GM12878 (cell line): ENCODE measurements at regions not wholly inside any gene's neighbourhood (a gene's known extent, or its start where the extent isn't known, plus 50 kb on each side); places are given as distances from the start of the nearest gene placed in this dataset.

ENCODE experiments used
- ATAC-seq: fragments of 200-7000 bp; cut with Tn5 transposase; 3 replicates; pipeline ENCODE4 v1.9.1; 2020; ENCODE audit warnings: mild to moderate bottlenecking, moderate library complexity
- BruUV-seq: library from RNA; stranded (reverse); fragments of 400-500 nt; replicated peaks from 2 replicates; lab custom pipeline; 2021; lab: Mats Ljungman, UMichigan
- CTCF ChIA-PET: fragments of 300-600 bp; sonication (Branson Sonifier 250); formaldehyde crosslinking; extraction: SDS; loops from one replicate; lab custom pipeline; 2021; ENCODE audit warnings: inconsistent platforms; lab: Yijun Ruan, JAX
- POLR2A ChIA-PET: fragments of 350-600 bp; formaldehyde crosslinking; extraction: SDS; loops from one replicate; lab custom pipeline; 2021; ENCODE audit warnings: inconsistent platforms; lab: Charles Lee
- RAD21 ChIA-PET: fragments of 300-600 bp; sonication (Branson Sonifier 250); formaldehyde crosslinking; loops from one replicate; lab custom pipeline; 2023; ENCODE audit warnings: antibody characterized with exemption; ENCODE audit not compliant: unreplicated experiment; lab: Charles Lee
- SMC1A ChIA-PET: fragments of 300-600 bp; sonication (Branson Sonifier 250); formaldehyde crosslinking; loops from one replicate; lab custom pipeline; 2023; ENCODE audit not compliant: unreplicated experiment, uncharacterized antibody; lab: Charles Lee
- DNase-seq: peaks from one replicate; pipeline ENCODE4 v3.0.0-alpha.2; 2011; ENCODE audit warnings: low read depth, low spot score
- FAIRE-seq: peaks from 3 replicates; lab custom pipeline; 2011; peaks lifted over from hg19 to GRCh38; lab: Jason Lieb, UNC
- H2AFZ ChIP-seq: 2 replicates; pipeline ENCODE4 v1.6.0; 2011; ENCODE audit warnings: low read depth, low read length, control low read depth; ENCODE audit not compliant: control insufficient read depth
- H3K27ac ChIP-seq: 2 replicates; pipeline ENCODE4 v1.5.1; 2011; ENCODE audit warnings: control low read depth; ENCODE audit not compliant: control insufficient read depth, insufficient read depth
- H3K27me3 ChIP-seq, 2 experiments: replicated peaks in 1 of 2; 2 replicates each; pipeline versions ENCODE4 v1.6.0 to v1.6.1; 2011; ENCODE audit warnings: low read length in 1 of 2; ENCODE audit not compliant: control insufficient read depth in 2 of 2, insufficient read depth in 2 of 2
- H3K36me3 ChIP-seq, 2 experiments: 2 replicates each; pipeline ENCODE4 v1.5.1; 2011; ENCODE audit warnings: low read length in 1 of 2; ENCODE audit not compliant: control insufficient read depth in 2 of 2, insufficient read depth in 2 of 2
- H3K4me1 ChIP-seq: 2 replicates; pipeline ENCODE4 v1.6.1; 2011; ENCODE audit warnings: mild to moderate bottlenecking, low read length, moderate library complexity, mixed read lengths; ENCODE audit not compliant: control insufficient read depth, insufficient read depth
- H3K4me2 ChIP-seq: 2 replicates; pipeline ENCODE4 v1.6.0; 2011; ENCODE audit warnings: control low read depth; ENCODE audit not compliant: control insufficient read depth, insufficient read depth
- H3K4me3 ChIP-seq: fragments of 200-600 bp; sonication (generic); 2 replicates; pipeline ENCODE4 v1.5.1; 2016
- H3K79me2 ChIP-seq: 2 replicates; pipeline ENCODE4 v1.6.0; 2011; ENCODE audit warnings: low read length; ENCODE audit not compliant: control insufficient read depth, insufficient read depth
- H3K9ac ChIP-seq: 2 replicates; pipeline ENCODE4 v1.8.0; 2011; ENCODE audit warnings: low read length, control low read depth, mixed read lengths; ENCODE audit not compliant: control insufficient read depth, insufficient read depth
- H3K9me3 ChIP-seq: replicated peaks from 3 replicates; pipeline ENCODE4 v1.5.1; 2011; ENCODE audit warnings: mild to moderate bottlenecking, low read length; ENCODE audit not compliant: control insufficient read depth, insufficient read depth
- H4K20me1 ChIP-seq: 2 replicates; pipeline ENCODE4 v1.6.0; 2011; ENCODE audit not compliant: control insufficient read depth, insufficient read depth
- BCL3 ChIP-seq: IDR thresholded peaks from 2 replicates; pipeline ENCODE4 v1.6.1; 2011; ENCODE audit warnings: borderline replicate concordance, low read depth, mild to moderate bottlenecking, moderate library complexity, low read length; ENCODE audit not compliant: insufficient read depth, poor library complexity, severe bottlenecking
- CEBPB ChIP-seq, 2 experiments: fragments of 150-350 bp in 1 of 2; IDR thresholded peaks; 2 replicates each; pipeline ENCODE4 v1.6.1; 2012 to 2014; ENCODE audit warnings: low read depth in 2 of 2, low read length in 2 of 2, borderline replicate concordance in 1 of 2, inconsistent platforms in 1 of 2
- CREB1 ChIP-seq: IDR thresholded peaks from 2 replicates; pipeline ENCODE4 v1.6.1; 2012; ENCODE audit warnings: low read depth, mild to moderate bottlenecking, inconsistent platforms
- ELK1 ChIP-seq: IDR thresholded peaks from 2 replicates; pipeline ENCODE4 v1.6.1; 2012; ENCODE audit warnings: low read depth, low read length, improper control_type of control experiment
- FOS ChIP-seq: IDR thresholded peaks from 3 replicates; pipeline ENCODE4 v1.6.1; 2011; ENCODE audit warnings: borderline replicate concordance; ENCODE audit not compliant: insufficient read length; ENCODE audit errors: extremely low read depth
- KAT2A ChIP-seq: conservative IDR thresholded peaks from 2 replicates; pipeline ENCODE4 v1.6.1; 2011; ENCODE audit warnings: low read depth, low read length; ENCODE audit not compliant: control insufficient read depth
- KLF5 ChIP-seq: fragments of 450-650 bp; IDR thresholded peaks from 2 replicates; pipeline ENCODE4 v1.6.1; 2014; ENCODE audit warnings: mild to moderate bottlenecking; ENCODE audit not compliant: partially characterized antibody
- POLR2AphosphoS5 ChIP-seq: IDR thresholded peaks from 2 replicates; pipeline ENCODE4 v1.6.1; 2011; ENCODE audit warnings: mild to moderate bottlenecking, low read length, inconsistent platforms
- RAD51 ChIP-seq: fragments of 450-650 bp; IDR thresholded peaks from 2 replicates; pipeline ENCODE4 v1.6.1; 2016; ENCODE audit warnings: moderate library complexity, mild to moderate bottlenecking, inconsistent platforms
- ZNF274 ChIP-seq: IDR thresholded peaks from one replicate; pipeline ENCODE4 v1.8.0; 2011; ENCODE audit not compliant: insufficient read length, insufficient read depth
- WGBS: methylation state at CpG from one replicate; pipeline ENCODE4 v1.1.6; 2016; ENCODE audit warnings: low lambda C conversion rate; ENCODE audit not compliant: insufficient replicate concordance, insufficient coverage; ENCODE audit errors: missing lambda C conversion rate; 5-methylcytosine and 5-hydroxymethylcytosine counted together
- in situ Hi-C: fragments of 300-500 bp; cut with MboI; formaldehyde crosslinking; loops from 9 replicates; pipeline ENCODE4 v1.14.3; 2018; ENCODE audit warnings: mixed read lengths
- intact Hi-C: fragments of 100-400 bp; cut with micrococcal nuclease; formaldehyde crosslinking; loops from one replicate; pipeline ENCODE4 v1.14.2; 2022; ENCODE audit not compliant: unreplicated experiment
- TF ChIP-seq, protein P1 (sequence below): fragments of 450-650 bp; IDR thresholded peaks from 2 replicates; pipeline ENCODE4 v1.6.1; 2017; ENCODE audit warnings: mild to moderate bottlenecking, low read depth, inconsistent platforms; ENCODE audit not compliant: poor library complexity, severe bottlenecking
- TF ChIP-seq, protein P2 (sequence below): fragments of 450-650 bp; IDR thresholded peaks from 2 replicates; pipeline ENCODE4 v1.6.1; 2014; ENCODE audit warnings: mild to moderate bottlenecking

- TF ChIP-seq, protein P1, sequence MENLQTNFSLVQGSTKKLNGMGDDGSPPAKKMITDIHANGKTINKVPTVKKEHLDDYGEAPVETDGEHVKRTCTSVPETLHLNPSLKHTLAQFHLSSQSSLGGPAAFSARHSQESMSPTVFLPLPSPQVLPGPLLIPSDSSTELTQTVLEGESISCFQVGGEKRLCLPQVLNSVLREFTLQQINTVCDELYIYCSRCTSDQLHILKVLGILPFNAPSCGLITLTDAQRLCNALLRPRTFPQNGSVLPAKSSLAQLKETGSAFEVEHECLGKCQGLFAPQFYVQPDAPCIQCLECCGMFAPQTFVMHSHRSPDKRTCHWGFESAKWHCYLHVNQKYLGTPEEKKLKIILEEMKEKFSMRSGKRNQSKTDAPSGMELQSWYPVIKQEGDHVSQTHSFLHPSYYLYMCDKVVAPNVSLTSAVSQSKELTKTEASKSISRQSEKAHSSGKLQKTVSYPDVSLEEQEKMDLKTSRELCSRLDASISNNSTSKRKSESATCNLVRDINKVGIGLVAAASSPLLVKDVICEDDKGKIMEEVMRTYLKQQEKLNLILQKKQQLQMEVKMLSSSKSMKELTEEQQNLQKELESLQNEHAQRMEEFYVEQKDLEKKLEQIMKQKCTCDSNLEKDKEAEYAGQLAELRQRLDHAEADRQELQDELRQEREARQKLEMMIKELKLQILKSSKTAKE, result no peak
- TF ChIP-seq POLR2AphosphoS5, result no peak
- no peak for TF ChIP-seq ZNF274
- no peak for TF ChIP-seq CEBPB (IDR thresholded peaks at IDR 0.05; ENCODE audit: borderline replicate concordance in 1 of 2, low read depth in 2 of 2, low read length in 2 of 2)
- TF ChIP-seq ELK1, result no peak
- no peak for TF ChIP-seq RAD51
- no peak for TF ChIP-seq FOS
These were observed 680.8 kb upstream of the BCHE start (continued) for GRCh38 chr3:166518040-166518439.

GRCh38 chr3:166510382-166510781 is 673.2 kb upstream of the BCHE start:
- no peak overlapping the region for H2AFZ ChIP-seq
- CTCF ChIA-PET, result no interaction called here

More at GRCh38 chr3:166510382-166510781, 673.2 kb upstream of the BCHE start:
- H3K79me2 ChIP-seq, result no peaks in the 10 kb centered on the region
- SMC1A ChIA-PET, result no interaction called here
- no peaks in the 10 kb centered on the region for H3K36me3 ChIP-seq
- BruUV-seq, result no TSS peak
- H3K4me3 ChIP-seq, result no peak overlapping the region
- RAD21 ChIA-PET, result no interaction called here
- in situ Hi-C loops, result no loop called here
- POLR2A ChIA-PET, result no interaction called here
- H3K9ac ChIP-seq, result no peak overlapping the region
- ATAC-seq (no peak), DNase-seq (no peak), FAIRE-seq (no peak)
- WGBS, result 20% methylated on average over 4 of the region's 4 CpGs
- H3K27me3 ChIP-seq, result no peaks in the 10 kb centered on the region
- H4K20me1 ChIP-seq, result no peaks in the 10 kb centered on the region
- TF ChIP-seq KAT2A (no peak), BCL3 (no peak), KLF5 (no peak), CREB1 (no peak)
- TF ChIP-seq, protein P2, sequence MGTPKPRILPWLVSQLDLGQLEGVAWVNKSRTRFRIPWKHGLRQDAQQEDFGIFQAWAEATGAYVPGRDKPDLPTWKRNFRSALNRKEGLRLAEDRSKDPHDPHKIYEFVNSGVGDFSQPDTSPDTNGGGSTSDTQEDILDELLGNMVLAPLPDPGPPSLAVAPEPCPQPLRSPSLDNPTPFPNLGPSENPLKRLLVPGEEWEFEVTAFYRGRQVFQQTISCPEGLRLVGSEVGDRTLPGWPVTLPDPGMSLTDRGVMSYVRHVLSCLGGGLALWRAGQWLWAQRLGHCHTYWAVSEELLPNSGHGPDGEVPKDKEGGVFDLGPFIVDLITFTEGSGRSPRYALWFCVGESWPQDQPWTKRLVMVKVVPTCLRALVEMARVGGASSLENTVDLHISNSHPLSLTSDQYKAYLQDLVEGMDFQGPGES, result no peak
- no peaks in the 10 kb centered on the region for H3K9me3 ChIP-seq
- H3K4me2 ChIP-seq, result no peak overlapping the region
- intact Hi-C loops, result no loop called here
- no peak overlapping the region for H3K27ac ChIP-seq
- H3K4me1 ChIP-seq, result no peaks in the 10 kb centered on the region
